Neural cell (in vitro differentiated cells): ENCODE measurements at regions not wholly inside any gene's neighbourhood (a gene's known extent, or its start where the extent isn't known, plus 50 kb on each side); places are given as distances from the start of the nearest gene placed in this dataset.

Experiments
- H2AFZ ChIP-seq: fragments of 200-600, 300-800 bp; sonication (generic), shearing (Covaris generic); 2 replicates; pipeline ENCODE4 v1.6.0; 2014; ENCODE audit warnings: low read depth, mild to moderate bottlenecking, antibody characterized with exemption, low read length, moderate library complexity
- H3F3A ChIP-seq: fragments of 200-600 bp; shearing (Covaris generic); 2 replicates; pipeline ENCODE4 v1.6.1; 2016; ENCODE audit warnings: mild to moderate bottlenecking, moderate library complexity, mixed read lengths, antibody characterized with exemption, low read length; ENCODE audit not compliant: insufficient read depth, poor library complexity, severe bottlenecking
- H3K27ac ChIP-seq: fragments of 200-600, 300-800 bp; sonication (generic), shearing (Covaris generic); 2 replicates; pipeline ENCODE4 v1.5.1; 2014; ENCODE audit warnings: mild to moderate bottlenecking, low read length, moderate library complexity
- H3K27me3 ChIP-seq: fragments of 300-800, 200-600 bp; sonication (generic), shearing (Covaris generic); 2 replicates; pipeline ENCODE4 v1.6.0; 2014; ENCODE audit warnings: mild to moderate bottlenecking, low read depth, low read length, moderate library complexity; ENCODE audit not compliant: insufficient read depth
- H3K36me3 ChIP-seq: fragments of 300-800, 200-600 bp; sonication (generic), shearing (Covaris generic); 2 replicates; pipeline ENCODE4 v1.5.1; 2014; ENCODE audit warnings: mild to moderate bottlenecking, antibody characterized with exemption, low read length, moderate library complexity; ENCODE audit not compliant: insufficient read depth
- H3K4me2 ChIP-seq: fragments of 300-800, 200-600 bp; sonication (generic), shearing (Covaris generic); 2 replicates; pipeline ENCODE4 v1.6.0; 2014; ENCODE audit warnings: mild to moderate bottlenecking, low read length
- H3K4me3 ChIP-seq: fragments of 300-800, 200-600 bp; sonication (generic), shearing (Covaris generic); 2 replicates; pipeline ENCODE4 v1.5.1; 2014; ENCODE audit warnings: mild to moderate bottlenecking, low read length, moderate library complexity
- H3K79me2 ChIP-seq: fragments of 200-600 bp; shearing (Covaris generic); replicated peaks from 2 replicates; pipeline ENCODE4 v1.6.0; 2014; ENCODE audit warnings: mild to moderate bottlenecking, low read length, moderate library complexity; ENCODE audit not compliant: insufficient read depth
- H3K9ac ChIP-seq: fragments of 300-800, 200-600 bp; sonication (generic), shearing (Covaris generic); 2 replicates; pipeline ENCODE4 v1.6.1; 2016; ENCODE audit warnings: mild to moderate bottlenecking, low read length, mixed read lengths
- H3K9me2 ChIP-seq: fragments of 200-600 bp; shearing (Covaris generic); 2 replicates; pipeline ENCODE4 v1.6.1; 2016; ENCODE audit warnings: mild to moderate bottlenecking, low read length, mixed read lengths; ENCODE audit not compliant: insufficient read depth
- H3K9me3 ChIP-seq: fragments of 200-600, 300-800 bp; sonication (generic), shearing (Covaris generic); 2 replicates; pipeline ENCODE4 v1.6.1; 2016; ENCODE audit warnings: mild to moderate bottlenecking, mixed run types, low read length, moderate library complexity, mixed read lengths
- H4K20me1 ChIP-seq: fragments of 200-600 bp; shearing (Covaris generic); 2 replicates; pipeline ENCODE4 v1.6.1; 2016; ENCODE audit warnings: mild to moderate bottlenecking, mixed run types; ENCODE audit not compliant: insufficient read depth
- CTCF ChIP-seq: fragments of 450-650 bp; IDR thresholded peaks from 2 replicates; pipeline ENCODE4 v1.5.1; 2014; ENCODE audit warnings: antibody characterized with exemption, mild to moderate bottlenecking, moderate library complexity; ENCODE audit not compliant: poor library complexity, severe bottlenecking
- EP300 ChIP-seq: fragments of 450-650 bp; conservative IDR thresholded peaks from 2 replicates; pipeline ENCODE4 v1.6.1; 2014; ENCODE audit warnings: antibody characterized with exemption, mild to moderate bottlenecking, moderate library complexity; ENCODE audit not compliant: poor library complexity, severe bottlenecking
- EZH2 ChIP-seq: fragments of 200-600, 300-800 bp; shearing (Covaris generic), sonication (generic); IDR thresholded peaks from 2 replicates; pipeline ENCODE4 v1.6.1; 2014; ENCODE audit warnings: antibody characterized with exemption, low read length, borderline replicate concordance, mild to moderate bottlenecking; ENCODE audit not compliant: insufficient read depth, poor library complexity, severe bottlenecking
- MXI1 ChIP-seq: fragments of 450-650 bp; conservative IDR thresholded peaks from 2 replicates; pipeline ENCODE4 v1.6.1; 2014; ENCODE audit warnings: antibody characterized with exemption, mild to moderate bottlenecking; ENCODE audit not compliant: poor library complexity, severe bottlenecking
- POLR2AphosphoS5 ChIP-seq: IDR thresholded peaks from 2 replicates; pipeline ENCODE4 v1.6.1; 2012
- RAD21 ChIP-seq: fragments of 450-650 bp; conservative IDR thresholded peaks from 2 replicates; pipeline ENCODE4 v1.6.1; 2014; ENCODE audit warnings: antibody characterized with exemption, mild to moderate bottlenecking, moderate library complexity
- REST ChIP-seq: IDR thresholded peaks from 2 replicates; pipeline ENCODE4 v1.6.1; 2012; ENCODE audit warnings: borderline replicate concordance
- SMC3 ChIP-seq: fragments of 450-650 bp; conservative IDR thresholded peaks from 2 replicates; pipeline ENCODE4 v1.6.1; 2014; ENCODE audit warnings: antibody characterized with exemption, mild to moderate bottlenecking, moderate library complexity; ENCODE audit not compliant: poor library complexity
- TAF1 ChIP-seq: IDR thresholded peaks from 2 replicates; pipeline ENCODE4 v1.6.1; 2012; ENCODE audit warnings: low read depth

- H3K4me2 ChIP-seq, result no peak overlapping the region
- no peaks in the 10 kb centered on the region for H3K9me3 ChIP-seq
- H3K9me2 ChIP-seq, result no peaks in the 10 kb centered on the region
- H2AFZ ChIP-seq, result no peak overlapping the region
- H3K27me3 ChIP-seq, result no peaks in the 10 kb centered on the region
- no peaks in the 10 kb centered on the region for H3F3A ChIP-seq
- H3K79me2 ChIP-seq, result no peaks in the 10 kb centered on the region
- no peak overlapping the region for H3K9ac ChIP-seq
- no peaks in the 10 kb centered on the region for H4K20me1 ChIP-seq
- H3K27ac ChIP-seq, result no peak overlapping the region
- H3K4me3 ChIP-seq, result no peak overlapping the region
- no peaks in the 10 kb centered on the region for H3K36me3 ChIP-seq
- TF ChIP-seq EP300, result no peak
- TF ChIP-seq TAF1, result no peak
- TF ChIP-seq CTCF, result no peak
- TF ChIP-seq RAD21, result no peak
- no peak for TF ChIP-seq MXI1
- no peak for TF ChIP-seq EZH2
- no peak for TF ChIP-seq POLR2AphosphoS5
These were observed 179.7 kb upstream of the ZNF507 start for GRCh38 chr19:32165750-32166149.

- Histone ChIP-seq H3K4me3 (no peak overlapping the region), H3K4me2 (no peak overlapping the region), H2AFZ (no peak overlapping the region), H3K27me3 (no peaks in the 10 kb centered on the region), H3K27ac (no peak overlapping the region), H3K79me2 (no peaks in the 10 kb centered on the region), H3K9me2 (no peaks in the 10 kb centered on the region), H3K9me3 (no peaks in the 10 kb centered on the region), H4K20me1 (no peaks in the 10 kb centered on the region), H3K9ac (no peak overlapping the region), H3K36me3 (no peaks in the 10 kb centered on the region), H3F3A (no peaks in the 10 kb centered on the region)
- TF ChIP-seq MXI1 (no peak), REST (no peak), EZH2 (no peak), CTCF (no peak), POLR2AphosphoS5 (no peak), SMC3 (no peak), TAF1 (no peak), EP300 (no peak), RAD21 (no peak)
These were observed 179.2 kb upstream of the ZNF507 start for GRCh38 chr19:32166238-32166637.
